22Rv1 (cell line): ENCODE measurements at regions not wholly inside any gene's neighbourhood (a gene's known extent, or its start where the extent isn't known, plus 50 kb on each side); places are given as distances from the start of the nearest gene placed in this dataset.

Source experiments
- CTCF ChIP-seq: fragments of 450-650 bp; IDR thresholded peaks from 2 replicates; pipeline ENCODE4 v1.5.1; 2017; ENCODE audit warnings: mild to moderate bottlenecking
- ZFX ChIP-seq: fragments of 450-650 bp; IDR thresholded peaks from 2 replicates; pipeline ENCODE4 v1.6.1; 2017; ENCODE audit warnings: antibody characterized with exemption, borderline replicate concordance

- TF ChIP-seq CTCF = no peak
- TF ChIP-seq ZFX = no peak
These were observed 256.5 kb upstream of the NT5E start for GRCh38 chr6:85193339-85193738.
